Heart left ventricle (tissue), 13 donors: ENCODE measurements at regions not wholly inside any gene's neighbourhood (a gene's known extent, or its start where the extent isn't known, plus 50 kb on each side); places are given as distances from the start of the nearest gene placed in this dataset.

Source experiments
- POLR2A ChIP-seq, 2 donors: fragments of 450-650 bp; IDR thresholded peaks; one replicate each; pipeline ENCODE4 v1.6.1; 2017; ENCODE audit warnings: antibody characterized with exemption in 2 of 2, mild to moderate bottlenecking in 2 of 2, moderate library complexity in 2 of 2
- TF ChIP-seq, protein P1 (sequence below), 12 donors: fragments of 200-600 bp; sonication (generic) in 4 of 12; IDR thresholded peaks; one replicate each; pipeline versions ENCODE4 v1.5.0 to v1.8.0; 2018 to 2022; ENCODE audit warnings: antibody characterized with exemption in 12 of 12, mild to moderate bottlenecking in 5 of 12
- donor health status: ischemic (EF 13 %, LVEDD 7.1; RV severe dilation, severe dysfunction).
- donor health status: DM: no; HTN: yes; CAD: no.
- donor health status: DM: no; HTN: no; CAD: no.
- donor health status: ischemic (EF 25% LVEDD 6.9; RV normal size, moderate dysfunction).
- donor health status: ischemic (EF 25% LVEDD 5.7; RV mildly dilated, moderate dysfunction).
- donor health status: ischemic (EF 35%, LVEDD 5.7; RV mildly dilated, moderate dysfunction).
- donor health status: nonischemic (EF 11% LVEDD 7.7; RV severe dilation, severe dysfunction).
- donor health status: DM: yes; HTN: yes; CAD: no.
- donor health status: PGD.
- donor health status: ischemic (EF 29% LVEDD 5.4; RV normal size, mild dysfunction).
- donor health status: nonischemic (EF 23%, LVEDD 6.1; RV moderate dilation, normal function).

DNA sequence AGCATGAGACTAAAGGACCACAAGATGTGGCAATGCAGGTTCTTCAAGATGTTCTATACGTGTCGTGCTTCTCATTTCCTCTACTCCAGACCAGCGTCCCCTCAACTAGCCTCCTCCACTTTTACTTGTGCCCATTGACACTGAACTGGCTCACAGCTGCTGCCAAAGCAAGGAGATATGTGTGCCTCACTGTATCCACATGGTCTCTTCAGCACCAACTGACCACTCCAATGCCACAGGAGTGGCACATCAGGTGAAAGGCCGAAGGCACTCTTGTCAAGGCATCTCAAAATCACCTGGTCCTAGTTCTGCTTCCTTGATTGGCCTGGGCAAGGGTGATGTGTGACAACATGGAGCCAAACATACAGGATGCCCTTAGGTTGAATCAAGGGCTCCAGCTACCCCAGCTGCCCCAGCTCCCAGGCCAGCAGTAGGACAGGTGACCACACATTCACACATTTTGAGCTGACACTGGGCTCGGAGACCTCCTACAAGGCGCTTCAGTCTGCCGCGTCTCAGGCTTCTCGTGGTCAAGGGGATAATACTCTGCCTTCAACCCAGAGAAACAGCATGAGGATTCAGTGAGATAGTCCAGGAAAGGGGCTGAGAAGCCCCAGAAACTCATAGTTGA is 205.2 kb upstream of the CDH4 start:
- TF ChIP-seq, protein P1, sequence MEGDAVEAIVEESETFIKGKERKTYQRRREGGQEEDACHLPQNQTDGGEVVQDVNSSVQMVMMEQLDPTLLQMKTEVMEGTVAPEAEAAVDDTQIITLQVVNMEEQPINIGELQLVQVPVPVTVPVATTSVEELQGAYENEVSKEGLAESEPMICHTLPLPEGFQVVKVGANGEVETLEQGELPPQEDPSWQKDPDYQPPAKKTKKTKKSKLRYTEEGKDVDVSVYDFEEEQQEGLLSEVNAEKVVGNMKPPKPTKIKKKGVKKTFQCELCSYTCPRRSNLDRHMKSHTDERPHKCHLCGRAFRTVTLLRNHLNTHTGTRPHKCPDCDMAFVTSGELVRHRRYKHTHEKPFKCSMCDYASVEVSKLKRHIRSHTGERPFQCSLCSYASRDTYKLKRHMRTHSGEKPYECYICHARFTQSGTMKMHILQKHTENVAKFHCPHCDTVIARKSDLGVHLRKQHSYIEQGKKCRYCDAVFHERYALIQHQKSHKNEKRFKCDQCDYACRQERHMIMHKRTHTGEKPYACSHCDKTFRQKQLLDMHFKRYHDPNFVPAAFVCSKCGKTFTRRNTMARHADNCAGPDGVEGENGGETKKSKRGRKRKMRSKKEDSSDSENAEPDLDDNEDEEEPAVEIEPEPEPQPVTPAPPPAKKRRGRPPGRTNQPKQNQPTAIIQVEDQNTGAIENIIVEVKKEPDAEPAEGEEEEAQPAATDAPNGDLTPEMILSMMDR (IDR thresholded peaks at IDR 0.05): no peak
- no peak for TF ChIP-seq POLR2A (IDR thresholded peaks at IDR 0.05)
